Lower leg skin (tissue), 3 donors: ENCODE measurements at regions not wholly inside any gene's neighbourhood (a gene's known extent, or its start where the extent isn't known, plus 50 kb on each side); places are given as distances from the start of the nearest gene placed in this dataset.

Source experiments
- POLR2A ChIP-seq, 2 donors: fragments of 450-650 bp; IDR thresholded peaks; one replicate each; pipeline ENCODE4 v1.6.1; 2016 to 2017; ENCODE audit warnings: antibody characterized with exemption in 2 of 2, mild to moderate bottlenecking in 1 of 2, moderate library complexity in 1 of 2
- TF ChIP-seq, protein P1 (sequence below), 3 donors: fragments of 450-650 bp; IDR thresholded peaks; one replicate each; pipeline ENCODE4 v1.5.1; 2016; ENCODE audit warnings: antibody characterized with exemption in 3 of 3, mild to moderate bottlenecking in 3 of 3, moderate library complexity in 2 of 3

DNA sequence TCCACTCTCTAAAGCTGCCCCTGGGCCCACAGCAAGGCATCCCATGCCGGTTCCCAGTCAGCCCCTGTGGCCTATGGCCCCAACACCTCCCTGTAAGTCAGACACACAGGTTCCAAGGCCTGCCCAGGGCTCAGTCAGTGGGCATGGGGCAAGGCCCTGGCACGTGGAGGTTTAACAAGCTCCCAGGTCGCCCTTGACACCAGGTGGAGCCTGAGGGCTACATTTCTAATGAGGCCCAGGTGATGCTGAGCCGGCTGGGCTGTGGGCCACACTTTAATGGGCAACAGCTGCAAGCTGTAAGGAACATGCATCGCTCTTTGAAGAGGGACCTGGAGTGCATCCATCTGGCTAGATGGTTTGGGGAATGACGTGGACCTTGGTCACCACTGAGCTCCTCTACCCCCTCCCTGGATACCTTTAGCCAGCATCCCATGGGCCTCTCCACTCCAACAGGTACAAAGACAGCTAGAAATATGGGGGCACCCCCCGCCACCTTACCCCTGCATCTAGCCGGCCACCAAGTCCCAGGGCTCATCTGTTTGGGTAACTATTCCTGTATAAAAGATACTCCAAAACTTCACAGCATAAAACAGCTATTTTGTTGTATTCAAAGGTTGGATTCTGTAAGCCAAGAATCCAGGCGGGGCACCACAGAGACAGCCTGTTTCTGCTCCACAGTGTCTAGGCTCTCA, 122.5 kb downstream of the OAT start:
- no peak for TF ChIP-seq POLR2A (IDR thresholded peaks at IDR 0.05)
- TF ChIP-seq, protein P1, sequence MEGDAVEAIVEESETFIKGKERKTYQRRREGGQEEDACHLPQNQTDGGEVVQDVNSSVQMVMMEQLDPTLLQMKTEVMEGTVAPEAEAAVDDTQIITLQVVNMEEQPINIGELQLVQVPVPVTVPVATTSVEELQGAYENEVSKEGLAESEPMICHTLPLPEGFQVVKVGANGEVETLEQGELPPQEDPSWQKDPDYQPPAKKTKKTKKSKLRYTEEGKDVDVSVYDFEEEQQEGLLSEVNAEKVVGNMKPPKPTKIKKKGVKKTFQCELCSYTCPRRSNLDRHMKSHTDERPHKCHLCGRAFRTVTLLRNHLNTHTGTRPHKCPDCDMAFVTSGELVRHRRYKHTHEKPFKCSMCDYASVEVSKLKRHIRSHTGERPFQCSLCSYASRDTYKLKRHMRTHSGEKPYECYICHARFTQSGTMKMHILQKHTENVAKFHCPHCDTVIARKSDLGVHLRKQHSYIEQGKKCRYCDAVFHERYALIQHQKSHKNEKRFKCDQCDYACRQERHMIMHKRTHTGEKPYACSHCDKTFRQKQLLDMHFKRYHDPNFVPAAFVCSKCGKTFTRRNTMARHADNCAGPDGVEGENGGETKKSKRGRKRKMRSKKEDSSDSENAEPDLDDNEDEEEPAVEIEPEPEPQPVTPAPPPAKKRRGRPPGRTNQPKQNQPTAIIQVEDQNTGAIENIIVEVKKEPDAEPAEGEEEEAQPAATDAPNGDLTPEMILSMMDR (IDR thresholded peaks at IDR 0.05) = no peak
